HL-60 (cell line): ENCODE measurements at regions not wholly inside any gene's neighbourhood (a gene's known extent, or its start where the extent isn't known, plus 50 kb on each side); places are given as distances from the start of the nearest gene placed in this dataset.

Experiments
- CTCF ChIP-seq: IDR thresholded peaks from one replicate; pipeline ENCODE4 v1.5.1; 2011; ENCODE audit warnings: low read length, control low read depth, inconsistent platforms; ENCODE audit not compliant: insufficient read depth
- GABPA ChIP-seq: IDR thresholded peaks from 2 replicates; pipeline ENCODE4 v1.6.1; 2012; ENCODE audit warnings: low read depth
- POLR2AphosphoS5 ChIP-seq: IDR thresholded peaks from 2 replicates; pipeline ENCODE4 v1.6.1; 2012; ENCODE audit warnings: low read depth
- REST ChIP-seq: IDR thresholded peaks from 2 replicates; pipeline ENCODE4 v1.6.1; 2012; ENCODE audit warnings: low read depth; ENCODE audit not compliant: insufficient replicate concordance
- SPI1 ChIP-seq: IDR thresholded peaks from 2 replicates; pipeline ENCODE4 v1.6.1; 2012; ENCODE audit warnings: low read depth, mild to moderate bottlenecking, borderline replicate concordance

- no peak for TF ChIP-seq CTCF
- no peak for TF ChIP-seq POLR2AphosphoS5
- no peak for TF ChIP-seq GABPA
- no peak for TF ChIP-seq REST
- no peak for TF ChIP-seq SPI1
These were observed 53.6 kb upstream of the BCL6 start for GRCh38 chr3:187798531-187799530.
